ENCODE measurements at regions not wholly inside any gene's neighbourhood (a gene's known extent, or its start where the extent isn't known, plus 50 kb on each side); places are given as distances from the start of the nearest gene placed in this dataset.

GRCh38 chr11:15852179-15852578 lies 504.2 kb downstream of the SOX6 start:
- 63 to 64% methylated on average over 3 of the region's 3 CpGs for WGBS, 2 experiments
- Histone ChIP-seq H3K27ac (ENCODE audit: insufficient read depth, low read depth, low read length, poor library complexity, severe bottlenecking) (no peak overlapping the region), H3K36me3 (ENCODE audit: control insufficient read depth, insufficient read depth, low read length) (no peaks in the 10 kb centered on the region), H3K4me1 (ENCODE audit: control insufficient read depth, insufficient read depth, low read length) (peaks cover 16% of the 10 kb centered on the region), H3K9me3 (ENCODE audit: control insufficient read depth, low read length) (no peaks in the 10 kb centered on the region), H3K4me3 (ENCODE audit: insufficient read depth, low read depth, low read length) (no peak overlapping the region), H3K27me3 (ENCODE audit: control insufficient read depth, insufficient read depth, low read length, poor library complexity, severe bottlenecking) (no peaks in the 10 kb centered on the region)

GRCh38 chr11:15854245-15854644 lies 502.1 kb downstream of the SOX6 start:
- Histone ChIP-seq H3K27me3 (ENCODE audit: control insufficient read depth, insufficient read depth, low read length, poor library complexity, severe bottlenecking) (no peaks in the 10 kb centered on the region), H3K27ac (ENCODE audit: insufficient read depth, low read depth, low read length, poor library complexity, severe bottlenecking) (no peak overlapping the region), H3K36me3 (ENCODE audit: control insufficient read depth, insufficient read depth, low read length) (no peaks in the 10 kb centered on the region), H3K9me3 (ENCODE audit: control insufficient read depth, low read length) (no peaks in the 10 kb centered on the region), H3K4me1 (ENCODE audit: control insufficient read depth, insufficient read depth, low read length) (peaks cover 13% of the 10 kb centered on the region), H3K4me3 (ENCODE audit: insufficient read depth, low read depth, low read length) (no peak overlapping the region)

DNA sequence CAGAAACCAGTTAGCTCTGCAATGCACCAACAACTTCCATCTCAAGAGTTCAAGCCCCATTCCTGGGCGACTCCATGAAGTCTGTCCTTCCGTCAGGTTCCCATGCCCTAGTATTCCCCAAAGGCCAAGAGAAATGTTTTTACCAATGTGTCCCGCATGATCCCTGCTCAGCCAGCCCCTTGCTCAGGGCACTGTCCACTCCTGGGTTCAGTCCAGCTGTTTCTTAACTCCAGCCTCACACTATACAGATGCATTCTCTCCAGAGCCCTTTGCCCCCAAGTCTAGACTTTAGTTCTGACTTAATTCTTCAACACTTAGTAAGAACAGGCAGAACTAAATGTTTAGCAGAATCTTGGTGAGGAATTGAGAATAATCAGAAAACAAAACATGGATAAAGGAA lies 497.5 kb downstream of the SOX6 start:
- no peaks in the 10 kb centered on the region for H3K4me1 ChIP-seq (ENCODE audit: control insufficient read depth, insufficient read depth, low read length)
- H3K9me3 ChIP-seq (ENCODE audit: control insufficient read depth, low read length): no peaks in the 10 kb centered on the region
- H3K27ac ChIP-seq (ENCODE audit: insufficient read depth, low read depth, low read length, poor library complexity, severe bottlenecking): no peak overlapping the region
- no peak overlapping the region for H3K4me3 ChIP-seq (ENCODE audit: insufficient read depth, low read depth, low read length)
- no peaks in the 10 kb centered on the region for H3K27me3 ChIP-seq (ENCODE audit: control insufficient read depth, insufficient read depth, low read length, poor library complexity, severe bottlenecking)
- H3K36me3 ChIP-seq (ENCODE audit: control insufficient read depth, insufficient read depth, low read length): no peaks in the 10 kb centered on the region
- WGBS, 2 experiments: 90 to 96% methylated on average over 3 of the region's 3 CpGs

GRCh38 chr11:15859411-15859810 lies 496.9 kb downstream of the SOX6 start:
- Histone ChIP-seq H3K9me3 (ENCODE audit: control insufficient read depth, low read length) (no peaks in the 10 kb centered on the region), H3K4me1 (ENCODE audit: control insufficient read depth, insufficient read depth, low read length) (no peaks in the 10 kb centered on the region), H3K27ac (ENCODE audit: insufficient read depth, low read depth, low read length, poor library complexity, severe bottlenecking) (no peak overlapping the region), H3K4me3 (ENCODE audit: insufficient read depth, low read depth, low read length) (no peak overlapping the region), H3K27me3 (ENCODE audit: control insufficient read depth, insufficient read depth, low read length, poor library complexity, severe bottlenecking) (no peaks in the 10 kb centered on the region), H3K36me3 (ENCODE audit: control insufficient read depth, insufficient read depth, low read length) (no peaks in the 10 kb centered on the region)
- WGBS, 2 experiments: 95 to 98% methylated on average over 3 of the region's 3 CpGs

DNA sequence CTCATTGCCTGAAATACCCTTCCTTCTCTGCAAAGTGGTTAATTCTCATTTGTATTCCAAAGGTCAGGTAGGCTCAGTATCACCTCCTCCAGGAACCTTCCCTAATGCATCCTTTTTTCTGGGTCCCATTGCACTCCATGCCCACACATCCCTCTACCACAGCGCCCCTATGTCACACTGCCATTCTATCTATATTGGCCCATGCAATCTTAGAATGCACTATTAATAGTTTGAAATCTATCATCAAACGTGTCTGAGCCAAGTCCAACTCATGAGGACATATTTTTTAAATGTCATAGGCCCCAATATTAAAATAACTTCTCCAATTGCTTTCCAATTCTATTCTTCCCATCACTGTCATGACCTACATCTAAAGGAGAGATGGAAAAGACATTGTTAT lies 495.1 kb downstream of the SOX6 start:
- H3K27me3 ChIP-seq (ENCODE audit: control insufficient read depth, insufficient read depth, low read length, poor library complexity, severe bottlenecking): no peaks in the 10 kb centered on the region
- H3K4me1 ChIP-seq (ENCODE audit: control insufficient read depth, insufficient read depth, low read length): no peaks in the 10 kb centered on the region
- no peaks in the 10 kb centered on the region for H3K9me3 ChIP-seq (ENCODE audit: control insufficient read depth, low read length)
- no peak overlapping the region for H3K4me3 ChIP-seq (ENCODE audit: insufficient read depth, low read depth, low read length)
- H3K27ac ChIP-seq (ENCODE audit: insufficient read depth, low read depth, low read length, poor library complexity, severe bottlenecking): no peak overlapping the region
- H3K36me3 ChIP-seq (ENCODE audit: control insufficient read depth, insufficient read depth, low read length): no peaks in the 10 kb centered on the region
- 92% methylated on average over 2 of the region's 2 CpGs for WGBS, 2 experiments

- H3K36me3 ChIP-seq (ENCODE audit: control insufficient read depth, insufficient read depth, low read length): no peaks in the 10 kb centered on the region
- H3K27me3 ChIP-seq (ENCODE audit: control insufficient read depth, insufficient read depth, low read length, poor library complexity, severe bottlenecking): no peaks in the 10 kb centered on the region
- no peaks in the 10 kb centered on the region for H3K9me3 ChIP-seq (ENCODE audit: control insufficient read depth, low read length)
- H3K27ac ChIP-seq (ENCODE audit: insufficient read depth, low read depth, low read length, poor library complexity, severe bottlenecking): no peak overlapping the region
- H3K4me1 ChIP-seq (ENCODE audit: control insufficient read depth, insufficient read depth, low read length): no peaks in the 10 kb centered on the region
- WGBS, 2 experiments: 82 to 89% methylated on average over 2 of the region's 2 CpGs
- H3K4me3 ChIP-seq (ENCODE audit: insufficient read depth, low read depth, low read length): no peak overlapping the region
These were observed 492.9 kb downstream of the SOX6 start for GRCh38 chr11:15863411-15863810.

- Histone ChIP-seq H3K27ac (ENCODE audit: insufficient read depth, low read depth, low read length, poor library complexity, severe bottlenecking) (no peak overlapping the region), H3K27me3 (ENCODE audit: control insufficient read depth, insufficient read depth, low read length, poor library complexity, severe bottlenecking) (no peaks in the 10 kb centered on the region), H3K4me3 (ENCODE audit: insufficient read depth, low read depth, low read length) (no peak overlapping the region), H3K4me1 (ENCODE audit: control insufficient read depth, insufficient read depth, low read length) (no peaks in the 10 kb centered on the region), H3K36me3 (ENCODE audit: control insufficient read depth, insufficient read depth, low read length) (no peaks in the 10 kb centered on the region), H3K9me3 (ENCODE audit: control insufficient read depth, low read length) (no peaks in the 10 kb centered on the region)
- 82 to 85% methylated on average over 5 of the region's 5 CpGs for WGBS, 2 experiments
These were observed 492.1 kb downstream of the SOX6 start for GRCh38 chr11:15864026-15864805.

GRCh38 chr11:15865212-15865987 lies 490.9 kb downstream of the SOX6 start:
- Histone ChIP-seq H3K36me3 (ENCODE audit: control insufficient read depth, insufficient read depth, low read length) (no peaks in the 10 kb centered on the region), H3K27ac (ENCODE audit: insufficient read depth, low read depth, low read length, poor library complexity, severe bottlenecking) (no peak overlapping the region), H3K9me3 (ENCODE audit: control insufficient read depth, low read length) (no peaks in the 10 kb centered on the region), H3K27me3 (ENCODE audit: control insufficient read depth, insufficient read depth, low read length, poor library complexity, severe bottlenecking) (no peaks in the 10 kb centered on the region), H3K4me3 (ENCODE audit: insufficient read depth, low read depth, low read length) (no peak overlapping the region), H3K4me1 (ENCODE audit: control insufficient read depth, insufficient read depth, low read length) (no peaks in the 10 kb centered on the region)
- 94 to 96% methylated on average over 8 of the region's 8 CpGs for WGBS, 2 experiments

DNA sequence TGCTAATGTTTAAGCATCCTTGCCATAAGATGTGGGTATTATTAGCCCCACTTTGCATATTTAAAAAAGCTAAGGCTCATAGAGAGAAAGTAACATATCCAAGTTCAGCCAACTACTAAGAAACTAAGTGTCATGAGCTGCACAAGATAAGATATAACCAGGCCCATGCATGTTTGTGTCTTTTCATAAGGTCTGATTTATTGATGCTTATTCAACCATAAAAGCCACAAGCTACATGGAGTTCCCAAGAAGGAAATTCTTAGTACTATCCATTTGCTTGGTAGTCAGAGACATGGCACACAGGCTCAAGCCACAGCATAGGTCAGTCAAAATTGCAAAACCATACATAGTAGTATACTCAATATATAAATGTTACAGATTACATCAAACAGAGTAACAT lies 488.5 kb downstream of the SOX6 start:
- no peaks in the 10 kb centered on the region for H3K27me3 ChIP-seq (ENCODE audit: control insufficient read depth, insufficient read depth, low read length, poor library complexity, severe bottlenecking)
- no peaks in the 10 kb centered on the region for H3K9me3 ChIP-seq (ENCODE audit: control insufficient read depth, low read length)
- no peak overlapping the region for H3K27ac ChIP-seq (ENCODE audit: insufficient read depth, low read depth, low read length, poor library complexity, severe bottlenecking)
- H3K36me3 ChIP-seq (ENCODE audit: control insufficient read depth, insufficient read depth, low read length): no peaks in the 10 kb centered on the region
- peaks cover 14% of the 10 kb centered on the region for H3K4me1 ChIP-seq (ENCODE audit: control insufficient read depth, insufficient read depth, low read length)
- H3K4me3 ChIP-seq (ENCODE audit: insufficient read depth, low read depth, low read length): no peak overlapping the region

GRCh38 chr11:15870911-15871310 lies 485.4 kb downstream of the SOX6 start:
- no peaks in the 10 kb centered on the region for H3K9me3 ChIP-seq (ENCODE audit: control insufficient read depth, low read length)
- no peak overlapping the region for H3K27ac ChIP-seq (ENCODE audit: insufficient read depth, low read depth, low read length, poor library complexity, severe bottlenecking)
- no peak overlapping the region for H3K4me3 ChIP-seq (ENCODE audit: insufficient read depth, low read depth, low read length)
- no peaks in the 10 kb centered on the region for H3K36me3 ChIP-seq (ENCODE audit: control insufficient read depth, insufficient read depth, low read length)
- H3K4me1 ChIP-seq (ENCODE audit: control insufficient read depth, insufficient read depth, low read length): peaks cover 16% of the 10 kb centered on the region
- 81 to 84% methylated on average over 4 of the region's 4 CpGs for WGBS, 2 experiments
- no peaks in the 10 kb centered on the region for H3K27me3 ChIP-seq (ENCODE audit: control insufficient read depth, insufficient read depth, low read length, poor library complexity, severe bottlenecking)

Data from ectodermal cell (in vitro differentiated cells).